Skeletal muscle satellite cell (primary cell): ENCODE measurements at regions not wholly inside any gene's neighbourhood (a gene's known extent, or its start where the extent isn't known, plus 50 kb on each side); places are given as distances from the start of the nearest gene placed in this dataset.

Experiments used
- H3K27me3 ChIP-seq: 2 replicates; pipeline ENCODE4 v1.7.0; 2013; ENCODE audit warnings: low read length; ENCODE audit not compliant: control insufficient read depth, insufficient read depth
- H3K36me3 ChIP-seq: 2 replicates; pipeline ENCODE4 v1.7.0; 2013; ENCODE audit warnings: mild to moderate bottlenecking, control low read depth, low read length; ENCODE audit not compliant: insufficient read depth
- H3K4me1 ChIP-seq: 2 replicates; pipeline ENCODE4 v1.7.0; 2013; ENCODE audit warnings: low read length; ENCODE audit not compliant: control insufficient read depth, insufficient read depth
- H3K4me2 ChIP-seq: 2 replicates; pipeline ENCODE4 v1.7.0; 2013; ENCODE audit warnings: mild to moderate bottlenecking, low read length
- H3K4me3 ChIP-seq: 2 replicates; pipeline ENCODE4 v1.7.0; 2013; ENCODE audit warnings: low read length
- H3K9ac ChIP-seq: 2 replicates; pipeline ENCODE4 v1.7.0; 2013; ENCODE audit warnings: mild to moderate bottlenecking, low read depth, low read length, moderate library complexity
- H3K9me3 ChIP-seq: replicated peaks from 2 replicates; pipeline ENCODE4 v1.7.0; 2013; ENCODE audit warnings: mild to moderate bottlenecking, control low read depth, low read length

GRCh38 chr20:39105551-39105950 is 143.4 kb downstream of the DHX35 start:
- Histone ChIP-seq H3K9ac (no peak overlapping the region), H3K36me3 (no peaks in the 10 kb centered on the region), H3K27me3 (peaks cover 8% of the 10 kb centered on the region), H3K4me1 (no peaks in the 10 kb centered on the region), H3K4me2 (no peak overlapping the region), H3K4me3 (no peak overlapping the region), H3K9me3 (no peaks in the 10 kb centered on the region)

- no peak overlapping the region for H3K9ac ChIP-seq
- no peak overlapping the region for H3K4me3 ChIP-seq
- no peaks in the 10 kb centered on the region for H3K9me3 ChIP-seq
- no peaks in the 10 kb centered on the region for H3K36me3 ChIP-seq
- peaks cover 4% of the 10 kb centered on the region for H3K27me3 ChIP-seq
- H3K4me1 ChIP-seq: no peaks in the 10 kb centered on the region
- H3K4me2 ChIP-seq: no peak overlapping the region
Measured at GRCh38 chr20:39103732-39104131, 141.6 kb downstream of the DHX35 start.

GRCh38 chr20:39103305-39103704 is 141.2 kb downstream of the DHX35 start:
- Histone ChIP-seq H3K4me2 (no peak overlapping the region), H3K9me3 (no peaks in the 10 kb centered on the region), H3K9ac (no peak overlapping the region), H3K4me3 (no peak overlapping the region), H3K4me1 (no peaks in the 10 kb centered on the region), H3K27me3 (peaks cover 7% of the 10 kb centered on the region), H3K36me3 (no peaks in the 10 kb centered on the region)

- Histone ChIP-seq H3K9ac (no peak overlapping the region), H3K9me3 (no peaks in the 10 kb centered on the region), H3K4me3 (no peak overlapping the region), H3K4me1 (no peaks in the 10 kb centered on the region), H3K27me3 (peaks cover 8% of the 10 kb centered on the region), H3K36me3 (no peaks in the 10 kb centered on the region), H3K4me2 (no peak overlapping the region)
Measured at GRCh38 chr20:39101895-39102294, 139.8 kb downstream of the DHX35 start.

GRCh38 chr20:39100691-39101090 is 138.5 kb downstream of the DHX35 start:
- Histone ChIP-seq H3K4me2 (no peak overlapping the region), H3K27me3 (peaks cover 8% of the 10 kb centered on the region), H3K36me3 (no peaks in the 10 kb centered on the region)

GRCh38 chr20:39097889-39098288 is 135.7 kb downstream of the DHX35 start:
- H3K4me2 ChIP-seq: no peak overlapping the region
- no peak overlapping the region for H3K9ac ChIP-seq
- no peaks in the 10 kb centered on the region for H3K36me3 ChIP-seq
- peaks cover 8% of the 10 kb centered on the region for H3K27me3 ChIP-seq
- no peaks in the 10 kb centered on the region for H3K9me3 ChIP-seq
- H3K4me3 ChIP-seq: no peak overlapping the region
- H3K4me1 ChIP-seq: no peaks in the 10 kb centered on the region

More at GRCh38 chr20:39100691-39101090, 138.5 kb downstream of the DHX35 start:
- Histone ChIP-seq H3K4me1 (no peaks in the 10 kb centered on the region), H3K9me3 (no peaks in the 10 kb centered on the region), H3K4me3 (no peak overlapping the region), H3K9ac (no peak overlapping the region)

GRCh38 chr20:39095870-39096269 is 133.7 kb downstream of the DHX35 start:
- Histone ChIP-seq H3K4me2 (no peak overlapping the region), H3K4me1 (no peaks in the 10 kb centered on the region), H3K9ac (no peak overlapping the region)

GRCh38 chr20:39094391-39094790 is 132.2 kb downstream of the DHX35 start:
- Histone ChIP-seq H3K27me3 (peaks cover 3% of the 10 kb centered on the region), H3K4me3 (no peak overlapping the region), H3K36me3 (no peaks in the 10 kb centered on the region), H3K9ac (no peak overlapping the region), H3K4me2 (no peak overlapping the region), H3K9me3 (no peaks in the 10 kb centered on the region), H3K4me1 (no peaks in the 10 kb centered on the region)

More at GRCh38 chr20:39095870-39096269, 133.7 kb downstream of the DHX35 start:
- Histone ChIP-seq H3K36me3 (no peaks in the 10 kb centered on the region), H3K27me3 (peaks cover 8% of the 10 kb centered on the region), H3K9me3 (no peaks in the 10 kb centered on the region), H3K4me3 (no peak overlapping the region)

GRCh38 chr20:39092733-39093410 is 130.7 kb downstream of the DHX35 start:
- Histone ChIP-seq H3K9ac (no peak overlapping the region), H3K9me3 (no peaks in the 10 kb centered on the region), H3K27me3 (no peaks in the 10 kb centered on the region), H3K4me1 (no peaks in the 10 kb centered on the region), H3K36me3 (no peaks in the 10 kb centered on the region), H3K4me3 (no peak overlapping the region), H3K4me2 (no peak overlapping the region)

- Histone ChIP-seq H3K4me1 (no peaks in the 10 kb centered on the region), H3K36me3 (no peaks in the 10 kb centered on the region), H3K4me2 (no peak overlapping the region), H3K9ac (no peak overlapping the region), H3K27me3 (peaks cover under 1% of the 10 kb centered on the region), H3K4me3 (no peak overlapping the region), H3K9me3 (no peaks in the 10 kb centered on the region)
Measured at GRCh38 chr20:39090906-39091305, 128.8 kb downstream of the DHX35 start.

GRCh38 chr20:39089797-39090196 is 127.7 kb downstream of the DHX35 start:
- Histone ChIP-seq H3K36me3 (no peaks in the 10 kb centered on the region), H3K9me3 (no peaks in the 10 kb centered on the region), H3K27me3 (peaks cover 6% of the 10 kb centered on the region), H3K4me2 (no peak overlapping the region), H3K4me1 (no peaks in the 10 kb centered on the region), H3K4me3 (no peak overlapping the region), H3K9ac (no peak overlapping the region)
